ENCODE measurements at regions not wholly inside any gene's neighbourhood (a gene's known extent, or its start where the extent isn't known, plus 50 kb on each side); places are given as distances from the start of the nearest gene placed in this dataset.
A peak's percentile ranks its signal among the peaks of the same experiment; 100 is the strongest.

GRCh38 chr3:75985432-75985831, 200.1 kb upstream of the ZNF717 start:
- no peak for DNase-seq (ENCODE audit: low spot score)

- DNase-seq (ENCODE audit: low spot score), result no peak
Observed at GRCh38 chr3:76010252-76010651, 224.9 kb upstream of the ZNF717 start.

- DNase-seq (ENCODE audit: low spot score), result no peak
Observed at GRCh38 chr3:76011121-76011520, 225.8 kb upstream of the ZNF717 start.

- no peak for DNase-seq (ENCODE audit: low spot score)
Observed at GRCh38 chr3:76015496-76015895, 230.1 kb upstream of the ZNF717 start.

GRCh38 chr3:76016111-76016510, 230.8 kb upstream of the ZNF717 start:
- no peak for DNase-seq (ENCODE audit: low spot score)

GRCh38 chr3:76016769-76017439, 231.6 kb upstream of the ZNF717 start:
- no peak for DNase-seq (ENCODE audit: low spot score)

- no peak for DNase-seq (ENCODE audit: low spot score)
Observed at GRCh38 chr3:76021376-76021775, 236.0 kb upstream of the ZNF717 start.

GRCh38 chr3:76024640-76025039, 239.3 kb upstream of the ZNF717 start:
- DNase-seq (ENCODE audit: low spot score), result peak; percentile 17

GRCh38 chr3:76025561-76025960, 240.2 kb upstream of the ZNF717 start:
- DNase-seq (ENCODE audit: low spot score), result no peak

GRCh38 chr3:76026379-76026778, 241.0 kb upstream of the ZNF717 start:
- no peak for DNase-seq (ENCODE audit: low spot score)

GRCh38 chr3:76028774-76029173, 243.4 kb upstream of the ZNF717 start:
- DNase-seq (ENCODE audit: low spot score), result no peak

- DNase-seq (ENCODE audit: low spot score), result no peak
Observed at GRCh38 chr3:76034649-76035048, 249.3 kb upstream of the ZNF717 start.

GRCh38 chr3:76035117-76035516, 249.8 kb upstream of the ZNF717 start:
- DNase-seq (ENCODE audit: low spot score), result no peak

- DNase-seq (ENCODE audit: low spot score), result no peak
Observed at GRCh38 chr3:76038949-76039348, 253.6 kb upstream of the ZNF717 start.

- no peak for DNase-seq (ENCODE audit: low spot score)
Observed at GRCh38 chr3:76039431-76039830, 254.1 kb upstream of the ZNF717 start.

GRCh38 chr3:76040946-76041345, 255.6 kb upstream of the ZNF717 start:
- DNase-seq (ENCODE audit: low spot score), result no peak

GRCh38 chr3:76043746-76044145, 258.4 kb upstream of the ZNF717 start:
- DNase-seq (ENCODE audit: low spot score), result no peak

- peak; percentile 39 for DNase-seq (ENCODE audit: low spot score)
Observed at GRCh38 chr3:76044601-76045600, 259.6 kb upstream of the ZNF717 start.

- no peak for DNase-seq (ENCODE audit: low spot score)
Observed at GRCh38 chr3:76047368-76047767, 262.0 kb upstream of the ZNF717 start.

GRCh38 chr3:76049776-76050175, 264.4 kb upstream of the ZNF717 start:
- no peak for DNase-seq (ENCODE audit: low spot score)

GRCh38 chr3:76051145-76051544, 265.8 kb upstream of the ZNF717 start:
- no peak for DNase-seq (ENCODE audit: low spot score)

- no peak for DNase-seq (ENCODE audit: low spot score)
Observed at GRCh38 chr3:76054404-76054803, 269.1 kb upstream of the ZNF717 start.

GRCh38 chr3:76061654-76062053, 276.3 kb upstream of the ZNF717 start:
- DNase-seq (ENCODE audit: low spot score), result no peak

Data from HT-29 (cell line).